ENCODE measurements at regions not wholly inside any gene's neighbourhood (a gene's known extent, or its start where the extent isn't known, plus 50 kb on each side); places are given as distances from the start of the nearest gene placed in this dataset.
"Not testable (repeated sequence)": the region's sequence is repeated elsewhere in the genome, so short reads cannot be mapped to it uniquely, and the experiment has no call there.

DNA sequence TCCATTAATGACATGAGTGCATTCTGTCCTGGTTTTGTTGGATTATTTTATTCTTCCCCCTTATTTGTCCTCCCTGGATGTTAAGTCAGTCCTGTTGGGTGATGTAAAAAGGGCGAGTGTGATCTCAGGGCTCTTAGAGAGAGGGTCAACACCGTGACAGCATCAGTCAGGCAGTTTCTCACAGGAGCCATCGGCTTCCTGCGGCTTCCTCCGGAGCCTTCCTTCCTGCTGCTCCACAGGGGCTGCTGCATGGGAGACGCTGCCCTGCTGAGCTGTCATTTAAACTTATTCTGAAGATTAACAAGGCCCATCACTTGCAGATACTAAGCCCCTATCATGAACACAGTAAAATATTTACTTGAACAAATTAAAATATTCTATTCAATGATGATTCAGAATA, 211.3 kb downstream of the SPATA31A1 start:
- DNase-seq (ENCODE audit: low read depth) = not testable (repeated sequence)

DNA sequence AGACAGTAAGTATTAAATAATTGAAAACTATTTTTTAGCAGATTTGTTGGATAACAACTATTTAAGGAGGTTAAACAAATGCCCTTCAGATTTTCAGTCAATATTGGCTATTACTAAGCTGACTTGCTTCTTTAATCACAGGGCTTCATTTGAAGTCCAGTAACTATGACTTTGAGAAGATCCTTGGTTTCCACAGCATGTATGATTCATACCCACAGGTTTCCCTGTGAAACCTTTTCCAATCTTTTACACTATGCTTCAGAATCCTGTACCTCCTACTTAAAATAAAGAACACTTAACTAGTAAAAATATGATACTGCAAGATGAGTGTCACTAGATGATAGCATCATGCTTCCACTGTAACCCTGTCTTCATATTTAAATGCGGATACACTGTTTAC, 211.9 kb downstream of the SPATA31A1 start:
- DNase-seq (ENCODE audit: low read depth) = not testable (repeated sequence)

DNA sequence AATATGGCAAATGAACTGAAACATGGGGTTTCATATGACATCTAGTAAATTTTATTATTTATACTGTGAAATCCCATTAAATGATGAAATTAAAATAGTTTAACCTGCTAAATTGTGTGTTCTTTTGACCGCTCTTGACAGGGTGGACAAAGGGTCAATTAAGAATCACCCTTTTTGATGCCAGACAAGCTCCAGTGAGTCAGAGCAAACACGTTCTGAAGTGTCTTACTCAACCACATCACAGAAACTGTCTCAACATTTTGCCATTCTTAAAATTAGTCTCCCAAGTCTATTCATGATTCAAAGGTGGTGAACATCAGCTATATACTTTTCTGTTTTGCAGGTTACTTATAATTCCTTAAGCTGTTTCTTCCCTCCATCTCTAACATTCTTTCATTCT, 213.4 kb downstream of the SPATA31A1 start:
- not testable (repeated sequence) for DNase-seq (ENCODE audit: low read depth)

DNA sequence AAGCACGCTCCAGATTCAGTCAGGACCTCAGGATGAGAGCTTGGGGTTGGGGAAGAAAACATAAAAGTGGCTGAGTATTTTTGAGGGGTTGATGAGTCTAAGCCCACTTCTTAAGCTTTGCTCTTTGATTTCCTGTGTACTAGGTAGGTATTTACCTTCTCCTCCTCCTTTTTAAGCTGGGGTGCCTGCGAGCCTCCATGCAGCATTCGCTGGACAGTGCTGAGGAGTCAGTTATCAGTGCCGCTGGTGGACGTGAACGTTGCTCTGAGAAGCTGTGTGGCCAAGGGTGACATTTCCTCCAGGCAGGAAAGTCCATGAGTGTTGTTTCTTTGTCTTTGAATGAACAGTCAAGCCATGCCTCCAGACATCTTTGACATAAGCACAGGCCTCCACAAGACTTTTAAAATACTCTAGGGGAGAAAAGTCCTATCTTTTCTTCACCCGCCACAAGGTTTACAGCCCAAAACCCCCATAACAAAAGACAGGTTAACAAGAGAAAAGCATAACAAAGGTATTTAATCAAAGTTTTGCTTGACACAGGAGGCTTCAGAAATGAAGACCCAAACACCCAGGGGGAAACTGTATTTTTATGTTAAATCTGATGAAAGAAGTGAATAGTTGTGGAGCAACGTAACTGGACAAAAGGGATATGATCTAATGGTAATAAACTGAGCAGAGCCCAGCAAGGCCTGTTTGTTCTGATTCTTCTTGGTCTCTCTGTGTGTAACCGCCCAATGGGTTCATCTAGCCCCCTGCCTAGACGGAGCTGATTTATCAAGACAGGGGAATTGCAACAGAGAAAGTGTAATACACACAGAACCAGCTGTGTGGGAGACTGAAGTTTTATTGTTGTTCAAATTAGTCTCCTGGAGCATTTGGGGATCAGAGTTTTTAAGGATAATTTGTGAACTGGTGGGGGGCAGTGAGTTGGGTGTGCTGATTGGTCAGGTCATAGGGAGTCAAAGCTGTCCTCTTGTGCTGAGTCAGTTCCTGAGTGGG, 217.9 kb downstream of the SPATA31A1 start:
- DNase-seq (ENCODE audit: low read depth) = not testable (repeated sequence)

DNA sequence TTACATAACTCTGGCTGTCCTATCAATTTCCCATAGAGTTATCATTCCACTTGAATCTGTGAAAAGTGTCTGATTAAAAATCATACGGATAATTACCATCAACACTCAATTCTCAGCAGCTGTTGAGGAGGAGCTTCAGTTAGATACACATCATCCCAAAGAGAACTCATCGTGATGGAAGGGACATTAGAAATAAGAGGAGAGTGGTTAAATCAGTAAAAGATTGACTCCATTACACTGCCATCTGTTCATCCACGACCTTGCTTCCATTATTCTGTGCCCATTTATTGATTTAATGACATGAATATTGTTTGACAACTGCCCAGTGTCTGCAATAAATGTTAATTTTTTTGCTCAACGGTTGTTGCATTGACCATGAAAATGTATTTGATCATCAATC, 223.5 kb downstream of the SPATA31A1 start:
- not testable (repeated sequence) for DNase-seq (ENCODE audit: low read depth)

DNA sequence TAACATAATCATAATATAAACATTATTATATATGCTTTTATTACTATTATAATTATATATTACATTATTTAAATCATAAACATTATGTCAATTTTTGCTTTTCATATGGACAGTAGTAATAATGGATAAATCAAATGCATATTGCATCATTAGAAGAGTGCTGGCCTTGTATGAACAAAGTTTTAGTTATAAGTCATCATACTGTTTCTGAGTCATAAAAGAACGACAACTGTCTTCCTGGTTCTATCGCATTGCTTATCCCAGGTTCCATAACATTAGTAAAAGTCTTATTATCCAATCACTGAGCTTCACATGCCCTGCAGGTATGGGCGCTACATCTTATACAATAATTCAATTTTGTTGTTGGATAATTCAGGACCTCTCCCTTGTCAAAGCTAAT, 225.8 kb downstream of the SPATA31A1 start:
- not testable (repeated sequence) for DNase-seq (ENCODE audit: low read depth)

DNA sequence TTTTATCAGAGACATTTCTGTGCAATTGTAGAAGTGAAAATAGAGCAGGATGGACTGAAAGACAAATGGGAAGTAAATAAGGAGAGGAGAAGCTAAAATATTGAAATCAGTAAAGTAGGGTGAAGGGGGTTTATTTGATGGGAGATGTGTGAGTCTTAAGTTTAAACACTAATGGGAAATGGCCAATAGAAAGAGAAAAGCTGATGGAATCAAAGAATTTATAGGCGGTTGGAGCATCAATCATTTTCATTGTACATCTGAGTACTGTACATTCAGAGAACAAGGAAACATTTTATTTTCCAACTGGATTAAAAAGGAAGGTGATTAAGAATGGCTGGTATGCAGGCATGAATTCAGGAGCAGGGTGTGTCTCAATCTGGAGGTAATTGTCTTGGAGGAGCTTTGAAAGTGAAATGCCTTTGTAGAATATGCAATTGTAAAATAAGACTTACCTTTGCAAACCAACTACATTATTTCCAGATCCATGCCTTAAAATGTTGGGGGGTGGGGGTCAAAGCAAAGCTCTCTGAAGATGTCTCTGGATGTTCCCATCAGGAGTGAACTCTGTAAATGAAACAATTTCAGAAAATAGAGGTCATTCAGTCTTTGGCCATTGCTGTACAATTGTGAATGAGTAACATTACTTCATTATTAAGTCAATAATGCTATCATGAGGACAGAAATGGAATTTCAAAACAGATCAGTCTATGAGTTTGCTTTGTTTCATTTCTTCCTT, 227.4 kb downstream of the SPATA31A1 start:
- not testable (repeated sequence) for DNase-seq (ENCODE audit: low read depth)

DNA sequence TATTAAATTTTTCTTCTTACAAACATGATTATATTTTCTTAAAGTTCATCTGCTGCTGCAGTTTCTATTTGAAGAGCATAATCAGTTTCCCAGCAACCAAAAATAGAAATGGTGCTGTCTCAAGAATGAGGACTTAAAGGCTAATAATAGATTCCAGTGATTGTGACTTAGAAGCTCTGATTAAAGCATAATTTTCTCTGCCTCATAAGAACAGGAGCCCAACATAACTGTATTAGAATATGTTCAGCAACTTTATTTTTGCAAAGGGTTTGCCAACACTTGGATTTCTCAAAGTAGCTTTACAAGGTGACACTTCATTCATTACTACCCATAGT, 227.9 kb downstream of the SPATA31A1 start:
- DNase-seq (ENCODE audit: low read depth) = not testable (repeated sequence)

DNA sequence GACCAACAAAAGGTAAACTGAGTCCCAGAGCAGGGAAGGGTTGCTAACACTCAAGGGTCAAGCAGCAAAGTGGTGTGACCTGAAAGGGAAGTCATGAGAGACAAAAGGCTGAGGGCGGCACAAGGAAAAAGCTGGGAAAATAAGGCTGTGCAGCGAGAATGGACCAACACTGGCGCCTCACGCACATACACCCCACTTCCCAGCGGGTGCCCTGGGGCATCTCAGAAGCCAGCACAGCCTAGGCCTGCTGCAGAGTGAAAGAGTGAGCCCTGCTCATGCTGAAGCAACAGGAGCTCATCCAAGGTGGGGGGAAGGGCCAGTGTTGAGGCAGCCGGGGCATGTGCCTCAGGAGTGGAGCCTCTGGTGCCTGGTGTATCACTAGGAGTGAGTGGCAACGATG, 229.8 kb downstream of the SPATA31A1 start:
- DNase-seq (ENCODE audit: low read depth) = not testable (repeated sequence)

DNA sequence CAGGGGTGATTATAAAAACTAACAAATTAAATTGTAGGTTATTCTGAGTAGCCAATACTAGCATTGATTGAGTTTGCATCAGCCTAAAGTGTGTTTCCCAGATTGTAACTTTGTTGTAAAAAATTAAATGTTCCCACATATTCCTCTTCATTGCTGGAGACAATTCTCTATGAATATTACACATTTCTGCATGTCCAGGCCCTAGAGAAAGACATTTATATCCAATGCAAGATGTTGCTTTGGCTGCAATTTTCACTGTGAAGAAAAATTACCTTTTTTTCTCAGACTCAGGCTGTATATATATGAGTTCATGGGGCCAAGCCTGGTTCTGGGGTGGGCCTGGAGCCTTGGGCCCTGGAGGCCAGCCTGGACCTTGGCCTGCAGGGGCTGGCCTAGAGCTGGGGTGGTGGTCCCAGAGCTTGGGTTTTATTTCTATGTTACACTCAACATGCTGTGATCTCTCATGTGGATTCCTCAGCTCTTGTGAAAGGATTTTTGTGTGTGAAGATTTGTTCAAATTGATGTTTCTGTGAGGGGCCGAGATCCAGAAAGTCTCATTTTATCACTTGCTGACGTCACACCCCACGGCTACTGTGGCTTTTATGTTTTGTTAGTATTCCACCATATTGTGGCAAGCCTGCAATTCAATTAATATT, 232.5 kb downstream of the SPATA31A1 start:
- DNase-seq (ENCODE audit: low read depth) = no peak

DNA sequence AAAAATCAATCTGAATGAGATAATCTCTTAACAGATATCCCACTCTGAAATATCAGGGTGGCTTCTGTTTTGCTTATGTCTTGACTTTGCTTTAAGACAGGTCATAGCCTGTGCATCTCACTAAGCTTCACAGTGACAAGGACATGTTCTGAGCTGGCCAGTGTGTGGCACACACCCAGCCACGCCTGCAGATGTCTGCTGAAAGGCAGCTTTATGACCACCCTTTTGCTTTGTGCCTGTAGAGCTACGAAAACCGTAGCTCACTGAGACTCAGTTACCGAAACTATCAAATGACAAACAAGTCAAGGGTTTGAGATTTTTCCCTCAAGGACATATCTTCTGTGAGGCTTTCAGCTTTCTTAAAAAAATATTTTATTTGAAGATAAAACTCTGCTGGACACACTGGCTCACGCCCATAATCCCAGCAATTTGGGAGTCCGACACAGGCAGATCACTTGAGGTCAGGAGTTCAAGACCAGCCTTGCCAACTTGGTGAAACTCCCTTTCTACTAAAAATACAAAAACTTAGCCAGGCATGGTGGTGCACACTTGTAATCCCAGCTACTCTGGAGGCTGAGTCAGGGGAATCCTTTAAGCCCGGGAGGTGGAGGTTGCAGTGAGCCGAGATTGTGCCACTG, 233.2 kb downstream of the SPATA31A1 start:
- DNase-seq (ENCODE audit: low read depth) = no peak

DNA sequence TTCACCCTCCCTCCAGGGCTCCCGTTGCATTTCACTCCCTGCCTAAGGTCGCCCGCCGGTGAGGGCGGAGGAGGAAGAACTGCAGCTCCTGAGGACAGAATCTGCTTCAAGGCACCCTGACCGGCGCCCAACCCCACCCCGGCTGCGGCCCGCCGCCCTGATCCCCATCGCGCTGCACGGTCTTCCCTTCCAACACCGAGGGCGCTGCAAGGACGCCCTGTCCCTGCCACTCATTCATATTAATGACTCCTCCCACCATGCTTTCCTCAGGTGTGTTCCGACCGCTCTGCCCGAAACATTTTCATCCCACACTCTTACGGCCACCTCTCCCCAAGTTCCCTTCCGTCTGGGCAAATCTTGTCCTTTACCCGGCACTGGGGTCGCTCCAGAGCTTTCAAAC, 248.6 kb downstream of the SPATA31A1 start:
- not testable (repeated sequence) for DNase-seq (ENCODE audit: low read depth)

DNA sequence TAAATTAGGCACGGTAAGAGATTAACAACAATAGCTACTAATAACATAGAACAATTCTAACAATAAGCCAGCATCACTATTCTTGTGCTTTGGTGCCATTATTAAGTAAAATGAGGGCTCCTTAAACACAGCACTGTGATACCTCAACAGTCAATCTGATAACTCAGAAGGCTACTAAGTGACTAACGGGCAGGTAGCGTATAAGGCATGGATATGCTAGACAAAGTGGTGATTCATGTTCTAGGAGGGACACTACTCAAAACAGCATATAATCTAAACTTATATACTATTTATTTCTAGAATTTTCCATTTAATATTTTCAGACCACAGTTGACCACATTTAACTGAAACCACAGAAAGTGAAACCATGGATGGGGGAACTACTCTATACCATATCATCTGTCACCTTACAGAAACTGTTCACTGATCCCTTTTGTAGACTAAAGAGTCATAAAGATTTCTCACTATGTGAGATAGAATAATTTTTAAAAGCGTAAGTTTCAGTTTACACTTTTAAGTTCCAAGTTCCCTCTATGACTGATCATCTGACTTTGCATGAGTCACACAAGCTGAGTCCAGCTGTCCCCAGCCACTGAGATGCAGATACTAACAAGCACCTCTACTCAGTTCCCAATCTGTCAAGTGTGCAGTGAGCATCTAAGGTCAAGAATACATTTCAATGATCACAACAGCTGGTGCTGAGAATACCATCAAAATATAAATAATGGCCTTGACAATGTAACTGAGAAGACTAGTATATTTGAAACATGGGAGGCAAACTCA, 256.2 kb downstream of the SPATA31A1 start:
- not testable (repeated sequence) for DNase-seq (ENCODE audit: low read depth)

DNA sequence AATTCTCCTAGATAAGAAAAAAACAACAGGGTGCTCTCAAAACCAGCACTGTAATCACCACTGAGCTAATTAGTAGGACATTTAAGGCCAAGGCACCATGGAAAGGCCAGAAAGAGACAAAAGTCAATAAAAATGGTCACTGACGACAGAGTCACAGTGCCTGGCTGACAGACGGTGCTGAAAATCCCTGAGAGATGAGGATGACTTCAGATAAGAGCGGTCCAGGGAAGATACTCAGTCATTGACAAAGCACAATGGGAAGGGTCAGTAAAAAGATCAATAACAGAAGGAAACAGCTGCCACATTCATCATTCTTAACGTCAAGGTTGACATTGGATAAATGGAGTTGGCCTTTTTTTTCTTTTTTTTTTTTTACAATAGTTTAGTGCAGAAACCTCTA, 261.0 kb downstream of the SPATA31A1 start:
- not testable (repeated sequence) for DNase-seq (ENCODE audit: low read depth)

DNA sequence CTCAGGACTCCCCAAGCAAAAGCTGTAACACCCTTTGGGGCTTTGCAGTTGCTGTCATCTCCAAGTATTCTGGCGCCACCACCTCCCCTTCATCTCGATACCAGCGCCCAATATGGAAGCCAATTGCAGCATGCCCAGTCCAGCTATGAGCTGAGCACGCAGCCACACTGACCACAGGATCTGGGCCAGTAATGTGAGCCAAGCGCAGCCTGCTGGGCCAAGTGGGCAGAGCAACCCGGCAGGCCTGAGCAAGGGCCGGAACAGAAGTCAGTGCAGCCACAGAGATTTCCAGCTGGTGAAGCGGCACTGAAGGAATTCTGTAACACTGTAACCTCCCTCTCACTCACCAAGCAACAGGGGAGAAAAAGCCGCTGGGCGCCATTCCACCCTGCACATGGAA, 268.6 kb downstream of the SPATA31A1 start:
- not testable (repeated sequence) for DNase-seq (ENCODE audit: low read depth)

DNA sequence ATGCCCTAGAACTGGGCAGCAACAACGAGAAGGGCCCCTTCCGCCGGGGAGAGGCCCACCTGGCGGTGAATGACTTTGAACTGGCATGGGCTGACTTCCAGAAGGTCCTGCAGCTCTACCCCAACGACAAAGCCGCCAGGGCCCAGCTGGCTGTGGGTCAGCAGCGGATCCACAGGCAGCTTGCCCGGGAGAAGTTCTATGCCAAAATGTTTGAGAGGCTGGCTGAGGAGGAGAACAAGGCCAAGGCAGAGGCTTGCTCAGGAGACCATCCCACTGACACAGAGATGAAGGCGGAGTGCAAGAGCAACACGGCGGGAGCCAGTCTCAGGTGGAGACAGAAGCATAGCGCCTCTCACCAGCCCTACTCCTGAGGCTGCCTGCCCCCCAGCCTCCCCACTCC, 276.6 kb downstream of the SPATA31A1 start:
- DNase-seq (ENCODE audit: low read depth) = not testable (repeated sequence)

DNA sequence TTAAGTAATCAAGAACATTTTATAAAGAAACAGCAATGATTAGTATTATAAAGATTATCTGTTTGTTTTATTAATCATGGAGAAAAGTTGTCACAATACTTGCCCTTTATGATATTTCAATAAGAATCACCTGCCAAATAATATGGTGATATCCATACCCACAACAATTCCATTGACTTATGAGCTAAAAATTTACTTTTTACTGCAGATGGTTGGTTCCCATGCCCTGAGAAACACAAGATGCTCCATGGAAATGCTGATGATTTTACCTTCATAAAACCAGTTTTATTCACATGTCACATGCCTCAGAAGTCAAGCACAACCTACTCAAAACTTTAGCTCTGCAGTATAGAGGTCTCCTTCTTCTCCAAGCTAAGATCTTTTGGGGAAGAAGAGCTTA, 293.6 kb downstream of the SPATA31A1 start:
- DNase-seq (ENCODE audit: low read depth) = not testable (repeated sequence)

DNA sequence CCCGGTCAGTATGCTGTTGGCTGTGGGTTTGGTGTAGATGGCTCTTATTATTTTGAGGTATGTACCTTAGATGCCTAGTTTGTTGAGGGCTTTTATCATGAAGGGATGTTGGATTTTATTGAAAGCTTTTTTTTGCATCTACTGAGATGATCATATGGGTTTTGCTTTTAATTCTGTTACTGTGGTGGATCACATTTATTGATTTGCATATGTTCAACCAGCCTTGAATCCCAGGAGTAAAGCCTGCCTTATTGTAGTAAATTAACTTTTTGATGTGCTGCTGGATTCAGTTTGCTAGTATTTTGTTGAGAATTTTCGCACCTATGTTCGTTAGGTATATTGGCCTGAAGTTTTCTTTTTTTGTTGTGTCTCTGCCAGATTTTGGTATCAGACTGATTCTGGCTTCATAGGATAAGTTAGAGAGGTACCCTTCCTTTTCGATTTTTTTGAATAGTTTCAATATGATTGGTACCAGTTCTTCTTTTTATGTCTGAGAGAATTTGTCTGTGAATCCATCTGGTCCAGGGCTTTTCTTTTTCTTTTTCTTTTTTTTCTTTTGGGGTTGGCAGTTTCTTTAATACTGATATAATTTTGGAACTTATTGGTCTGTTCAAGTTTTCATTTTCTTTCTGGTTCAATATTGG, 301.6 kb downstream of the SPATA31A1 start:
- not testable (repeated sequence) for DNase-seq (ENCODE audit: low read depth)

DNA sequence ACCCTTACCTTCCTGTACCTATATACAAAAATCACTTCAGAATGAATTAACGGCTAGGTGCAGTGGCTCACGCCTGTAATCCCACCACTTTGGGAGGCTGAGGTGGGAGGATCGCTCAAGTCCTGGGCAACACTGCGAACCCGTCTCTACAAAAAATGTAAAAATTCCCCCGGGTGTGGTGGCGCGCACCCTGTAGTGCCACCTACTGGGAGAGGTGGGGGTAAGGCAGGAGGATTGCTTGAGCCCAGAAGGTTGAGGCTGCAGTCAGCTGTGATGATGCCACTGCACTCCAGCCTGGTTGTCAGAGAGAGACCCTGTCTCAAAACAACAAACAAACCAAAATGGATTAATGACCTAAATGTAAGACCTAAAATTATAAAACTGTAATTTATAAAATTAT, 307.6 kb downstream of the SPATA31A1 start:
- DNase-seq (ENCODE audit: low read depth) = not testable (repeated sequence)

DNA sequence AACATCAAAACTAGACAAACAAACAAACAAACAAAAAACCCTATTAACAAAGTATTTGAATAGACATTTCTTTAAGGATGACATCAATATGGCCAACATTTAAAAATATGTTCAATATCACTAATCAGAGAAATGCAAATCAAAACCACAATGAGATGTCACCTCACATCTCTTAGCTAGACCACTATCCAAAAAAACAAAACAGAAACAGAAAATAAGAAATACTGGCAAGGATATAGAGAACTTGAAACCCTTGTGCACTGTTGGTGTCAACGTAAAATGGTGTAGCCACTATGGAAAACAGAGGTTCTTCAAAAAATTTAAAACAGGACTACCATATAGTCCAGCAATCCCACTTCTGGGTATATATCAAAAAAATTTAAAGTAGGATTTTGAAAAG, 308.2 kb downstream of the SPATA31A1 start:
- DNase-seq (ENCODE audit: low read depth) = not testable (repeated sequence)

DNA sequence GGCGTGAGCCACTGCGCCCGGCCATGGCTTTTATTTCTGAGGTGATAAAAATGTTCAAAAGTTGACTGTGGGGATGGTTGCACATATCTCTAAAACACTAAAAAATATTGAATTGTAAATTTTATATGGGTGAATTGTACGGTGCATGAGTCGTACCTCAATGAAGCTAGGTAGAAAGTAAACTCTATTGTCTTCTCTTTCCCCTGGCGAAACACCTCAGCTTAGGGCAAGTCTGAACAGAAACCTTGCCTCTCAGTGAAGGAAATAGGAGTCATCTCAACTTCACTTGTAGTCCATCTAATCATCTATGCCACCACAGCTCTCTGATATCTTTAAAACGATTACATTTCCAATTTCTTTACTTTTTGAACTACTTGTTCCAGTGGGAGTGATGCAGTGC, 309.6 kb downstream of the SPATA31A1 start:
- DNase-seq (ENCODE audit: low read depth) = not testable (repeated sequence)
